Iris pigment epithelial cell (primary cell): ENCODE measurements at regions not wholly inside any gene's neighbourhood (a gene's known extent, or its start where the extent isn't known, plus 50 kb on each side); places are given as distances from the start of the nearest gene placed in this dataset.

Experiments used
- DNase-seq: peaks from one replicate; pipeline ENCODE4 v3.0.0-alpha.2; 2011; ENCODE audit warnings: low read depth

DNA sequence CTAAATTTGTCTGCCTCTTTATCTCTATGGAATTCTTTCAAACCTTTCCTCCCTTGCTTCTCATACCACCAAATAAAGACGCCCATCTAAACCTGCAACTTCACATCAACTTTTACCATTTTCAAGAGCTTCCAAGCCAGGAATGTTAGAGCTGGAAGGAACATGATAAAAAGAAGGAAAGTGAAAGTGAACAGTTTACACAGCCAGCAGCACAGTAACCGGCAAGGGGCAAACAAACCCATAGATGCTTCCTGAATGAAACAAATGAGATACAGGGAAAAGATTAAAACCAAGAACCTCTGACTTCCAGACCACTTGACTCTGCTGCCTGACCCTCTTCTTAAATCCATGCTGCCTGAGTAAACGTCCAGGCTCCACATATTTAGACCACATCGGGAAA lies 231.1 kb upstream of the CA10 start:
- DNase-seq, result no peak

- no peak for DNase-seq
These were observed 230.4 kb upstream of the CA10 start for GRCh38 chr17:52388941-52389340.

DNA sequence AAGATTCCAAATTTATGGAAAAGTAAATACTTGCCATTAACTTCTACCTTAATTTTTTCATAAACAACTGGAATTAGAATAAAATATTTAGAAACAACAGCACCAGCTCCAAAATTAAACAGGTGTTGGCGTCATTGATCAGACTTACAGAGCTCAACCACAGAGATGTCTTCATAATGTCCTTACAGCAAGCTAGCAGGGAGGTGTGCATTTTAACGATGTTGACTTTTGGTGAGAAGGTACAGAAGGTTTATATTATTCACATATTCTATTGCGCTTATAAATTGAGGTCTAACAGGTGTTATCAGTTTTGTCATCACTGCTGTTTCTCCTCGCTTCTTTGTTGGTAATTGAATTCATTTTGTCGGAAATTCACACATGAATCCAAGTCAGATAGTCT lies 226.2 kb upstream of the CA10 start:
- no peak for DNase-seq

- DNase-seq, result peak; percentile 25
These were observed 225.1 kb upstream of the CA10 start for GRCh38 chr17:52383493-52384100.

- DNase-seq, result no peak
These were observed 220.3 kb upstream of the CA10 start for GRCh38 chr17:52378860-52379259.

GRCh38 chr17:52376137-52376536 lies 217.6 kb upstream of the CA10 start:
- no peak for DNase-seq

GRCh38 chr17:52368886-52369285 lies 210.4 kb upstream of the CA10 start:
- no peak for DNase-seq

GRCh38 chr17:52357854-52358253 lies 199.3 kb upstream of the CA10 start:
- no peak for DNase-seq

- no peak for DNase-seq
These were observed 178.3 kb upstream of the CA10 start for GRCh38 chr17:52336796-52337195.

- DNase-seq, result no peak
These were observed 147.8 kb upstream of the CA10 start for GRCh38 chr17:52306314-52306713.

GRCh38 chr17:52298881-52299280 lies 140.4 kb upstream of the CA10 start:
- DNase-seq, result no peak

- DNase-seq, result no peak
These were observed 138.9 kb upstream of the CA10 start for GRCh38 chr17:52297230-52298010.

GRCh38 chr17:52294301-52294700 lies 135.8 kb upstream of the CA10 start:
- DNase-seq, result no peak

DNA sequence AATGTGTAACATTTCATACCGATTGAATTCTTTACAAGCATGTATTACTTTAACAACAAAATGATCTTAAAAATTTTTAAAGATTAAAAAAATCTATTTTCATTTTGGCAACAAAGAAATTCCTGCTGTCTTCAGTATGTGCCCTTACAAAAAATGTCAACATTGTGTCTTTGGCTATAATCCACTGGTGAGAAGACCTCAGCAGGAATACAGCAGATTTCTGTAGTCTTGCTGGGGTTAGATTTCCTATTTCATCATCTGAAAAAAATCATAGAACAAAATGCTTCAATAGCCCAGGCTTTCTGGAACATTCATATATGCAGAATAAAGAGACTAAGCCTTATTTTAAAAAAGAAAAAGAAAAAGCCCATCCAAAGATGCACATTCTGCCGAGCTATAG lies 129.1 kb upstream of the CA10 start:
- no peak for DNase-seq

- no peak for DNase-seq
These were observed 125.4 kb upstream of the CA10 start for GRCh38 chr17:52283872-52284271.

GRCh38 chr17:52276381-52277008 lies 118.0 kb upstream of the CA10 start:
- no peak for DNase-seq

DNA sequence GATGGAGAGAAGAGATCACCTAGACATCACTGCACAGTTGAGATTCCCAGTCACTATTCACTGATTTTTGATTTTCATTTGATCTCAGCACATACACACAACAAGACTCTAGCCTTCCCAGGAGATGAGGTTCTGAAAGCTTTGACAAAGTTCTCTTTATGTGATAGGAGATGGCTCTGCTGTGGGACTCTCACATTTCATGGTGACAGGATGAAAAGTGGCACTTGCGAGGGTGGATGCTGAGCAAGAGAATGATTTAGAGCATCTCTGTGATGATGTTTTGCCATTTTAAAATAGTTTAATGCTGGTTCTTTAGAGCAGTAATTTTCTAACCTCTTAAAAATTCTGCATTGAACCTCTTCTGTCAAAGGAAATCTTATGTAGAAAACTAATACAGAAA lies 113.3 kb upstream of the CA10 start:
- no peak for DNase-seq

DNA sequence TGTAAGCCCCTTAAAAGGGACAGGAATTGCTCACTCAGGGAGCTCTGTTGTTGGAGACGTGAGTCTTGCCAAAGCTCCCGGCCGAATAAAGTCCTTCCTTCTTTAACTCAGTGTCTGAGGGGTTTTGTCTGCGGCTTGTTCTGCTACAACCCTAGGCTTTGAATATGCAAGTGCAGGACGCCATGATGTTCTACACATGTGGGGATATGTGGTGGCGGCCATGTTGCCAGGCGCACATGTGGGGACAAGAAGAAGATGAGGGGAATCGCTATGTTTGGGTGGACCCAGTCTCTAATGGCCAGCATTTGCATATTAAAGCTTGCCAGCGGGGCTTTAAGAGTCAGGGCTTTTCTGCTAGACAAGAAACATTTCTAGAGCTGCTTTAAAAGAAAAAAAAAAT lies 96.8 kb upstream of the CA10 start:
- DNase-seq, result no peak

DNA sequence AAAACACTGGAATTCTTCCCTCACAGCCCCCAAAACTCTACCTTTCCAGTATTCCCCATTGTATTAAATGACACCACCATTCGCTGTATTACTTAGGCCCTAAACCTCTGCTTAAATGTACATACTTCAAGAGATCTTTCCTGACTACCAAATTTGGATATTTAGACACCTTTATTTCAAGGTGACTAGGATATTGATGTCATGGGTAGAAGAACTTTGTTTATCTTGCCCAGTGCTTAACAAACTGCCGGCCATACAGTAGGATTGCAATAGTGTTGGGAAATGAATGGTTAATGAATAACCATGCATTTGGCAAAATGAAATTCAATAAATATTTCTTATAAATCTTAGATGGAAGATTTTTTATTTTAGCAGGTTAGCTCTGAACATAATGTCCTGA lies 86.2 kb upstream of the CA10 start:
- no peak for DNase-seq

DNA sequence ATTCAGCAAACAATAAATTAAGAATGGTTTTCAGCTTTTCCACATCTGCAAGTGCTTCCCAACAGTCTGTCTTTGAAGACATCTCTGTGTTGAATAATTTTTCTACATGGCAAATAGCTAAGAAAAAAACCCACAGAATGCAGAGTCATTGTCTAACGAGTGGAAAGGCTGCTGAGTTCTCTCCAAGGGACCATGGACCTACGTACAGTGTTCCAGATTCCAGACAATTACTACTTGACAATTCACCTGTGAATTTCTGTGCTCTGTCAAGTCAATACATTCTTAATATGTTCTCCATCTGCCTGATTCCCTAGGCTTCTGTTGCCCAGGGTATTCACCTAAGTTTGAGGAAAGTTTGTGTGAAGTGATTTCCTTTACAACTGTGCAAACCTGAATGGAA lies 83.8 kb upstream of the CA10 start:
- no peak for DNase-seq

GRCh38 chr17:52237151-52237550 lies 78.6 kb upstream of the CA10 start:
- DNase-seq, result no peak

- DNase-seq, result no peak
These were observed 77.0 kb upstream of the CA10 start for GRCh38 chr17:52235516-52235915.

DNA sequence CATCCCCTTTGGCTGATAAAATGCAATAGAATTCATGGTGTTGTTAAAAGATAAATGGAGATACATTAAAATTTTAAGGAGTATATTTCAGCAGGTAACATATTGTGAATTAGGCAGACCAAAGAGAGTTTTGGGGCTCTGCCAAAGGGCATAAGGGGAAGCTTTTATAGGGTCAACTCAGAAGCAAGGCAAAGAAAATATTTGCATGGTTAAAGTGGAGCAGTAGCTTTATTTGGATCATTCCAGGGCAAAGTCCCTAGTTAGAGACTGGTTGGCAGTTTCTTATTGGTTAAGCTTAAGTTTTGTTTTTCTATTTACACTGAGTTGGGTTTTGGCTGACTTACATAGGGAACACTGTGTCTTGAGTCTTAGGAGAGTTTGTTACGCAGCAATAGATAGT lies 75.1 kb upstream of the CA10 start:
- DNase-seq, result no peak

GRCh38 chr17:52233176-52233575 lies 74.7 kb upstream of the CA10 start:
- no peak for DNase-seq
